Nephron progenitor cell (in vitro differentiated cells): ENCODE measurements at regions not wholly inside any gene's neighbourhood (a gene's known extent, or its start where the extent isn't known, plus 50 kb on each side); places are given as distances from the start of the nearest gene placed in this dataset.

Source experiments
- DNase-seq: peaks from one replicate; pipeline ENCODE4 v3.0.0; 2021
- H3K27ac Mint-ChIP-seq: 2 replicates; pipeline ENCODE4 v1.8.0; 2021; ENCODE audit warnings: mild to moderate bottlenecking, moderate library complexity, mixed read lengths
- H3K27me3 Mint-ChIP-seq: 2 replicates; pipeline ENCODE4 v1.8.0; 2021; ENCODE audit warnings: mild to moderate bottlenecking, low read depth, mixed read lengths; ENCODE audit not compliant: poor library complexity
- H3K36me3 Mint-ChIP-seq: 2 replicates; pipeline ENCODE4 v1.8.0; 2021; ENCODE audit warnings: low read depth, mixed read lengths
- H3K4me1 Mint-ChIP-seq: 2 replicates; pipeline ENCODE4 v1.8.0; 2021; ENCODE audit warnings: mixed read lengths
- H3K4me3 Mint-ChIP-seq: 2 replicates; pipeline ENCODE4 v1.8.0; 2021; ENCODE audit warnings: mild to moderate bottlenecking, moderate library complexity, mixed read lengths
- H3K9me3 Mint-ChIP-seq: 2 replicates; pipeline ENCODE4 v1.8.0; 2021; ENCODE audit warnings: mild to moderate bottlenecking, moderate library complexity, mixed read lengths
- TF ChIP-seq, protein P1 (sequence below): fragments of 200-600 bp; sonication (generic); IDR thresholded peaks from 2 replicates; pipeline ENCODE4 v1.5.0; 2021; ENCODE audit warnings: antibody characterized with exemption

DNA sequence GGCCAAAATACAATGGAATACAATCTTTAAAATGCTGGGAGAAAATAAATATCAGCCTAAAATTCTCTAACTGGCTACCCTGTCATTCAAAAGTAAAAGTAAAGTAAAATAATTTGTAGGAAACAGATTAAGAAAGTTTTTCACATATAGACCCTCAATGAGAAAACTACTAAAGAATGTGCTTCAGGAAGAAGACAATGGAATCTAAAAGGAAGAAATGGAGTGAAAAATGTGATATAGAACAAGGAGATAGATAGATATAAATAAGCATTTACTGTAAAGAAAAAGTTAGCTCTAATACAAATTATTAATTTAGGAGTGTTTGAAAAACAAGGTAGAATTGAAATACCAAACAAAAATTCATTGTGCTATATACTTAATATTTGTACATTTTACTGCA is 368.6 kb upstream of the MPDZ start:
- TF ChIP-seq, protein P1, sequence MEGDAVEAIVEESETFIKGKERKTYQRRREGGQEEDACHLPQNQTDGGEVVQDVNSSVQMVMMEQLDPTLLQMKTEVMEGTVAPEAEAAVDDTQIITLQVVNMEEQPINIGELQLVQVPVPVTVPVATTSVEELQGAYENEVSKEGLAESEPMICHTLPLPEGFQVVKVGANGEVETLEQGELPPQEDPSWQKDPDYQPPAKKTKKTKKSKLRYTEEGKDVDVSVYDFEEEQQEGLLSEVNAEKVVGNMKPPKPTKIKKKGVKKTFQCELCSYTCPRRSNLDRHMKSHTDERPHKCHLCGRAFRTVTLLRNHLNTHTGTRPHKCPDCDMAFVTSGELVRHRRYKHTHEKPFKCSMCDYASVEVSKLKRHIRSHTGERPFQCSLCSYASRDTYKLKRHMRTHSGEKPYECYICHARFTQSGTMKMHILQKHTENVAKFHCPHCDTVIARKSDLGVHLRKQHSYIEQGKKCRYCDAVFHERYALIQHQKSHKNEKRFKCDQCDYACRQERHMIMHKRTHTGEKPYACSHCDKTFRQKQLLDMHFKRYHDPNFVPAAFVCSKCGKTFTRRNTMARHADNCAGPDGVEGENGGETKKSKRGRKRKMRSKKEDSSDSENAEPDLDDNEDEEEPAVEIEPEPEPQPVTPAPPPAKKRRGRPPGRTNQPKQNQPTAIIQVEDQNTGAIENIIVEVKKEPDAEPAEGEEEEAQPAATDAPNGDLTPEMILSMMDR: no peak
- peaks cover 2% of the 10 kb centered on the region for H3K27me3 Mint-ChIP-seq
- H3K4me3 Mint-ChIP-seq: no peak overlapping the region
- peaks cover 43% of the 10 kb centered on the region for H3K9me3 Mint-ChIP-seq
- peaks cover 21% of the 10 kb centered on the region for H3K36me3 Mint-ChIP-seq
- H3K4me1 Mint-ChIP-seq: no peaks in the 10 kb centered on the region
- DNase-seq: no peak
- no peak overlapping the region for H3K27ac Mint-ChIP-seq

GRCh38 chr9:13646500-13647021 is 367.1 kb upstream of the MPDZ start:
- Mint-ChIP-seq H3K27ac (no peak overlapping the region), H3K36me3 (peaks cover 21% of the 10 kb centered on the region), H3K4me3 (no peak overlapping the region), H3K4me1 (no peaks in the 10 kb centered on the region), H3K27me3 (peaks cover 2% of the 10 kb centered on the region), H3K9me3 (peaks cover 35% of the 10 kb centered on the region)
- TF ChIP-seq, protein P1: no peak
- no peak for DNase-seq

- Mint-ChIP-seq H3K4me3 (no peak overlapping the region), H3K36me3 (peaks cover 21% of the 10 kb centered on the region), H3K27me3 (peaks cover 2% of the 10 kb centered on the region), H3K27ac (no peak overlapping the region), H3K4me1 (no peaks in the 10 kb centered on the region), H3K9me3 (peaks cover 38% of the 10 kb centered on the region)
- TF ChIP-seq, protein P1: no peak
- no peak for DNase-seq
Measured at GRCh38 chr9:13645557-13645956, 366.1 kb upstream of the MPDZ start.

- no peak overlapping the region for H3K4me3 Mint-ChIP-seq
- no peak for DNase-seq
- peaks cover 2% of the 10 kb centered on the region for H3K27me3 Mint-ChIP-seq
- peaks cover 21% of the 10 kb centered on the region for H3K36me3 Mint-ChIP-seq
- TF ChIP-seq, protein P1: no peak
- no peak overlapping the region for H3K27ac Mint-ChIP-seq
- H3K9me3 Mint-ChIP-seq: peaks cover 40% of the 10 kb centered on the region
- no peaks in the 10 kb centered on the region for H3K4me1 Mint-ChIP-seq
Measured at GRCh38 chr9:13644675-13645074, 365.2 kb upstream of the MPDZ start.

GRCh38 chr9:13642646-13643045 is 363.2 kb upstream of the MPDZ start:
- H3K4me3 Mint-ChIP-seq: no peak overlapping the region
- H3K27me3 Mint-ChIP-seq: no peaks in the 10 kb centered on the region
- H3K9me3 Mint-ChIP-seq: peaks cover 30% of the 10 kb centered on the region
- no peaks in the 10 kb centered on the region for H3K4me1 Mint-ChIP-seq
- H3K36me3 Mint-ChIP-seq: peaks cover 3% of the 10 kb centered on the region
- no peak overlapping the region for H3K27ac Mint-ChIP-seq
- DNase-seq: no peak
- TF ChIP-seq, protein P1: no peak

- peaks cover 30% of the 10 kb centered on the region for H3K9me3 Mint-ChIP-seq
- H3K4me1 Mint-ChIP-seq: peaks cover 4% of the 10 kb centered on the region
- no peak overlapping the region for H3K4me3 Mint-ChIP-seq
- no peak for DNase-seq
- H3K27me3 Mint-ChIP-seq: peaks cover 2% of the 10 kb centered on the region
- TF ChIP-seq, protein P1: no peak
- peaks cover under 1% of the 10 kb centered on the region for H3K36me3 Mint-ChIP-seq
- no peak overlapping the region for H3K27ac Mint-ChIP-seq
Measured at GRCh38 chr9:13629067-13629466, 349.6 kb upstream of the MPDZ start.
